ENCODE measurements at regions not wholly inside any gene's neighbourhood (a gene's known extent, or its start where the extent isn't known, plus 50 kb on each side); places are given as distances from the start of the nearest gene placed in this dataset.

DNA sequence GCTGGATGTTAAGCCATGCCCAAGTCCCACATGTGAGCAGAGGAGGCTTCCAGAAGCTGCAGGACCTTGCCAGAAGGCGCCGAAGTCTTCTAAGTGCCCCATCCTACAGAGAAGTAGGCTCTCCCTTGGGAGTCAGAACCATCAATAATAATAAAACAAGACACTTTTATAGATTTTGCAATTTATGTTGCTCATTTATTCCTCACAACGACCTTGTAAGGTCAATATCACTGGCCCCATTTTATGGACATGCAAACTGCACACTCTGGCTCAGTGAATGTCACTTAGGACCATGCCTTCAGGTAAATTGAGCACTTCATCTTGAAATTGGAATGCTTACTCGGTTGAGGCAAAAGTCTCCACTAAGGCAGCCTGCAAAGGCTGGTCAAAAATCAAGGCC lies 170.4 kb downstream of the BCOR start (continued):
- TF ChIP-seq, protein P1, sequence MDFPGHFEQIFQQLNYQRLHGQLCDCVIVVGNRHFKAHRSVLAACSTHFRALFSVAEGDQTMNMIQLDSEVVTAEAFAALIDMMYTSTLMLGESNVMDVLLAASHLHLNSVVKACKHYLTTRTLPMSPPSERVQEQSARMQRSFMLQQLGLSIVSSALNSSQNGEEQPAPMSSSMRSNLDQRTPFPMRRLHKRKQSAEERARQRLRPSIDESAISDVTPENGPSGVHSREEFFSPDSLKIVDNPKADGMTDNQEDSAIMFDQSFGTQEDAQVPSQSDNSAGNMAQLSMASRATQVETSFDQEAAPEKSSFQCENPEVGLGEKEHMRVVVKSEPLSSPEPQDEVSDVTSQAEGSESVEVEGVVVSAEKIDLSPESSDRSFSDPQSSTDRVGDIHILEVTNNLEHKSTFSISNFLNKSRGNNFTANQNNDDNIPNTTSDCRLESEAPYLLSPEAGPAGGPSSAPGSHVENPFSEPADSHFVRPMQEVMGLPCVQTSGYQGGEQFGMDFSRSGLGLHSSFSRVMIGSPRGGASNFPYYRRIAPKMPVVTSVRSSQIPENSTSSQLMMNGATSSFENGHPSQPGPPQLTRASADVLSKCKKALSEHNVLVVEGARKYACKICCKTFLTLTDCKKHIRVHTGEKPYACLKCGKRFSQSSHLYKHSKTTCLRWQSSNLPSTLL (IDR thresholded peaks at IDR 0.05): no peak
- no peak for TF ChIP-seq ZNF263 (CRISPR knock-in tag; IDR thresholded peaks at IDR 0.05; ENCODE audit: borderline replicate concordance)
- no peak for TF ChIP-seq ZFP30 (CRISPR knock-in tag; IDR thresholded peaks at IDR 0.05; ENCODE audit: borderline replicate concordance)
- TF ChIP-seq XRCC4 (IDR thresholded peaks at IDR 0.05; ENCODE audit: extremely low read depth, insufficient read depth, insufficient read length): no peak
- no peak for TF ChIP-seq SP2 (IDR thresholded peaks at IDR 0.05; ENCODE audit: extremely low read depth, low read depth, low read length, poor library complexity, severe bottlenecking)

DNA sequence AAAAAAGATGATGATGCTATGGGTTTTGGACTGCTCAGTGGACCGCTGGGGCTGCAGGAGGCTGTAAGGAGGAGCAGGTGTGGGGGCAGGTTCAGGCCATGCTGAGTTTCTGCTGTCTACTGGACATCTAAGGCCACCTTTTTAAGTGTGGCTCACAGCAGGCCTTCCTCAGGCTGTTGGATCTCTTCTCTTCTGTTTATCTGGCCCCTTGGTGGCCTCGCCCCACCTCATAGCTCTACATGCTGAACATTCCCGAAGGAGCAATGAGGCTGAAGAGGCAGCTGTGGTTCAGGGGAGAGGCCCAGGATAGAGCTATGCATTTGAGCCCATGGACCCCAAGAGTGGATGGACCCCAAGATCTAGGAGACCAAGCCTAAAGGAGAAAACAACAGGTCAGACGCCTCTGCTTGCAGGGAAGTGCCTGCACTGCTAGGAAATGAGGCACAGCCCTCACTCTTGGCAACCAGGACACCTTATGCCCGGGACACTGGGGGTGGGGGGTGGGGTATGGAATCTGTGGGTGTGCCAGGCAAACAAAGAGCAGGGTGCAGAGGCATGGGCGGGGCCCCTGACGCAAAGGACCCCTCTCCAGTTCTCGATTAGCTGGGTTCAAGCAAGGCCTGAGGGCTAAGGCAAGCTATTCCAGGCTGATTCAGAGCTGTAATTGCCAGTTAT lies 168.9 kb downstream of the BCOR start:
- in situ Hi-C loops (cut with MboI) (no loop called here), intact Hi-C loops (cut with micrococcal nuclease) (no loop called here)
- Histone ChIP-seq H3K4me2 (ENCODE audit: insufficient read depth, low read length) (no peak overlapping the region), H3K36me3 (ENCODE audit: control insufficient read depth, insufficient read depth, low read length) (no peaks in the 10 kb centered on the region), H2AFZ (ENCODE audit: low read depth, low read length) (no peak overlapping the region), H3K27me3 (ENCODE audit: control insufficient read depth in 2 of 2, insufficient read depth in 2 of 2, low read length in 2 of 2) (no peaks in the 10 kb centered on the region; a peak in 1 of 5 replicates), H3K9ac (ENCODE audit: insufficient read depth in 1 of 2, low read depth in 2 of 2, low read length in 2 of 2) (no peak overlapping the region), H3K4me1 (replicated peaks in 1 of 2; ENCODE audit: control insufficient read depth in 2 of 2, insufficient read depth in 2 of 2, low read length in 2 of 2) (no peaks in the 10 kb centered on the region; a peak in 1 of 5 replicates), H3K4me3 (no peak overlapping the region), H3K79me2 (ENCODE audit: control insufficient read depth, insufficient read depth, low read length) (no peaks in the 10 kb centered on the region), H4K20me1 (replicated peaks; ENCODE audit: control insufficient read depth, insufficient read depth, low read length) (no peaks in the 10 kb centered on the region), H3K27ac (ENCODE audit: extremely low read depth, low read depth, low read length) (no peak overlapping the region), H3K9me3 (replicated peaks; ENCODE audit: control insufficient read depth, insufficient read depth, low read depth, low read length) (no peaks in the 10 kb centered on the region), H3K9me1 (ENCODE audit: control insufficient read depth, insufficient read depth, low read length) (no peaks in the 10 kb centered on the region)
- DNase-seq (ENCODE audit: extremely low read depth in 1 of 4, low spot score in 3 of 4) (no peak), FAIRE-seq (no peak), ATAC-seq (no peak)
- POLR2A ChIA-PET: interaction anchor here (0.8 kb wide), 1 partner anchor 397 kb away, joined by 3 read pairs; no protein-coding TSS in a partner anchor
- CTCF ChIA-PET (ENCODE audit: low intra/inter-chr PET ratio): interaction anchor here (0.6 kb wide), 1 partner anchor 687 kb away, joined by 3 read pairs; no protein-coding TSS in a partner anchor
- no TSS peak for BruUV-seq (replicated peaks)
- 11% methylated on average over 4 of the region's 8 CpGs for WGBS (ENCODE audit: insufficient coverage, low coverage, missing lambda C conversion rate)
- TF ChIP-seq KLF1 (tag; IDR thresholded peaks at IDR 0.05) (no peak), ATF1 (CRISPR knock-in tag; IDR thresholded peaks at IDR 0.05) (no peak), ATF1 (tag; IDR thresholded peaks at IDR 0.05) (no peak), SRSF1 (IDR thresholded peaks at IDR 0.05; ENCODE audit: low read depth, low read length) (no peak), BHLHE40 (IDR thresholded peaks at IDR 0.05; ENCODE audit: low read length) (no peak), HCFC1 (IDR thresholded peaks at IDR 0.05; ENCODE audit: low read depth, low read length) (no peak), POLR2AphosphoS5 (IDR thresholded peaks at IDR 0.05; ENCODE audit: control insufficient read depth, insufficient read depth, low read depth, low read length) (no peak)
- TF ChIP-seq, protein P2, sequence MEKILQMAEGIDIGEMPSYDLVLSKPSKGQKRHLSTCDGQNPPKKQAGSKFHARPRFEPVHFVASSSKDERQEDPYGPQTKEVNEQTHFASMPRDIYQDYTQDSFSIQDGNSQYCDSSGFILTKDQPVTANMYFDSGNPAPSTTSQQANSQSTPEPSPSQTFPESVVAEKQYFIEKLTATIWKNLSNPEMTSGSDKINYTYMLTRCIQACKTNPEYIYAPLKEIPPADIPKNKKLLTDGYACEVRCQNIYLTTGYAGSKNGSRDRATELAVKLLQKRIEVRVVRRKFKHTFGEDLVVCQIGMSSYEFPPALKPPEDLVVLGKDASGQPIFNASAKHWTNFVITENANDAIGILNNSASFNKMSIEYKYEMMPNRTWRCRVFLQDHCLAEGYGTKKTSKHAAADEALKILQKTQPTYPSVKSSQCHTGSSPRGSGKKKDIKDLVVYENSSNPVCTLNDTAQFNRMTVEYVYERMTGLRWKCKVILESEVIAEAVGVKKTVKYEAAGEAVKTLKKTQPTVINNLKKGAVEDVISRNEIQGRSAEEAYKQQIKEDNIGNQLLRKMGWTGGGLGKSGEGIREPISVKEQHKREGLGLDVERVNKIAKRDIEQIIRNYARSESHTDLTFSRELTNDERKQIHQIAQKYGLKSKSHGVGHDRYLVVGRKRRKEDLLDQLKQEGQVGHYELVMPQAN (IDR thresholded peaks at IDR 0.05; ENCODE audit: borderline replicate concordance): no peak
- TF ChIP-seq, protein P3, sequence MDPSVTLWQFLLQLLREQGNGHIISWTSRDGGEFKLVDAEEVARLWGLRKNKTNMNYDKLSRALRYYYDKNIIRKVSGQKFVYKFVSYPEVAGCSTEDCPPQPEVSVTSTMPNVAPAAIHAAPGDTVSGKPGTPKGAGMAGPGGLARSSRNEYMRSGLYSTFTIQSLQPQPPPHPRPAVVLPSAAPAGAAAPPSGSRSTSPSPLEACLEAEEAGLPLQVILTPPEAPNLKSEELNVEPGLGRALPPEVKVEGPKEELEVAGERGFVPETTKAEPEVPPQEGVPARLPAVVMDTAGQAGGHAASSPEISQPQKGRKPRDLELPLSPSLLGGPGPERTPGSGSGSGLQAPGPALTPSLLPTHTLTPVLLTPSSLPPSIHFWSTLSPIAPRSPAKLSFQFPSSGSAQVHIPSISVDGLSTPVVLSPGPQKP (CRISPR knock-in tag; IDR thresholded peaks at IDR 0.05): no peak
- TF ChIP-seq, protein P4, sequence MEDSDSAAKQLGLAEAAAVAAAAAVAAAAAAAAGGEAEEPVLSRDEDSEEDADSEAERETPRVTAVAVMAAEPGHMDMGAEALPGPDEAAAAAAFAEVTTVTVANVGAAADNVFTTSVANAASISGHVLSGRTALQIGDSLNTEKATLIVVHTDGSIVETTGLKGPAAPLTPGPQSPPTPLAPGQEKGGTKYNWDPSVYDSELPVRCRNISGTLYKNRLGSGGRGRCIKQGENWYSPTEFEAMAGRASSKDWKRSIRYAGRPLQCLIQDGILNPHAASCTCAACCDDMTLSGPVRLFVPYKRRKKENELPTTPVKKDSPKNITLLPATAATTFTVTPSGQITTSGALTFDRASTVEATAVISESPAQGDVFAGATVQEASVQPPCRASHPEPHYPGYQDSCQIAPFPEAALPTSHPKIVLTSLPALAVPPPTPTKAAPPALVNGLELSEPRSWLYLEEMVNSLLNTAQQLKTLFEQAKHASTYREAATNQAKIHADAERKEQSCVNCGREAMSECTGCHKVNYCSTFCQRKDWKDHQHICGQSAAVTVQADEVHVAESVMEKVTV (CRISPR knock-in tag; IDR thresholded peaks at IDR 0.05): no peak
